GM23248 (cell line): ENCODE measurements at regions not wholly inside any gene's neighbourhood (a gene's known extent, or its start where the extent isn't known, plus 50 kb on each side); places are given as distances from the start of the nearest gene placed in this dataset.

ENCODE experiments used
- DNase-seq: peaks from one replicate; pipeline ENCODE4 v3.0.0-alpha.2; 2015
- H2AFZ ChIP-seq: fragments of 200-600 bp; sonication (generic); 2 replicates; pipeline ENCODE4 v1.6.1; 2016; ENCODE audit warnings: antibody characterized with exemption
- H3F3A ChIP-seq: fragments of 200-600 bp; sonication (generic); 2 replicates; pipeline ENCODE4 v1.6.1; 2016; ENCODE audit warnings: mild to moderate bottlenecking, antibody characterized with exemption, mixed run types; ENCODE audit not compliant: insufficient read depth
- H3K27ac ChIP-seq: fragments of 200-600 bp; sonication (generic); 2 replicates; pipeline ENCODE4 v1.5.1; 2016; ENCODE audit warnings: mild to moderate bottlenecking
- H3K27me3 ChIP-seq: fragments of 200-600 bp; sonication (generic); replicated peaks from 2 replicates; pipeline ENCODE4 v1.6.1; 2016; ENCODE audit warnings: mild to moderate bottlenecking; ENCODE audit not compliant: insufficient read depth
- H3K36me3 ChIP-seq: fragments of 200-600 bp; sonication (generic); 2 replicates; pipeline ENCODE4 v1.6.1; 2016; ENCODE audit warnings: low read depth, mild to moderate bottlenecking
- H3K4me1 ChIP-seq: fragments of 200-600 bp; sonication (generic); 2 replicates; pipeline ENCODE4 v1.6.1; 2016; ENCODE audit warnings: mild to moderate bottlenecking; ENCODE audit not compliant: insufficient read depth
- H3K4me2 ChIP-seq: fragments of 200-600 bp; sonication (generic); one replicate; pipeline ENCODE4 v1.6.1; 2016; ENCODE audit warnings: mild to moderate bottlenecking; ENCODE audit not compliant: unreplicated experiment
- H3K4me3 ChIP-seq: fragments of 200-600 bp; sonication (generic); 2 replicates; pipeline ENCODE4 v1.5.1; 2016; ENCODE audit warnings: mild to moderate bottlenecking
- H3K79me2 ChIP-seq: fragments of 200-600 bp; sonication (generic); 2 replicates; pipeline ENCODE4 v1.6.1; 2016; ENCODE audit warnings: mild to moderate bottlenecking; ENCODE audit not compliant: insufficient read depth
- H3K9ac ChIP-seq: fragments of 200-600 bp; sonication (generic); 2 replicates; pipeline ENCODE4 v1.6.1; 2016; ENCODE audit warnings: mild to moderate bottlenecking
- H3K9me2 ChIP-seq: fragments of 200-600 bp; sonication (generic); 2 replicates; pipeline ENCODE4 v1.6.1; 2016; ENCODE audit warnings: mixed run types, mild to moderate bottlenecking, moderate library complexity; ENCODE audit not compliant: insufficient read depth
- H3K9me3 ChIP-seq: fragments of 200-600 bp; sonication (generic); one replicate; pipeline ENCODE4 v1.6.1; 2017; ENCODE audit warnings: low read depth
- H4K20me1 ChIP-seq: fragments of 200-600 bp; sonication (generic); 2 replicates; pipeline ENCODE4 v1.6.0; 2016; ENCODE audit not compliant: insufficient read depth
- EZH2 ChIP-seq: fragments of 200-600 bp; sonication (generic); IDR thresholded peaks from 2 replicates; pipeline ENCODE4 v1.6.1; 2018; ENCODE audit warnings: antibody characterized with exemption, mild to moderate bottlenecking; ENCODE audit not compliant: insufficient read depth, poor library complexity, severe bottlenecking
- EZH2phosphoT487 ChIP-seq: fragments of 200-600 bp; sonication (generic); IDR thresholded peaks from 2 replicates; pipeline ENCODE4 v1.6.1; 2018; ENCODE audit warnings: antibody characterized with exemption, moderate library complexity, mild to moderate bottlenecking, low read depth; ENCODE audit not compliant: insufficient read depth
- WGBS, 2 experiments: methylation state at CpG; one replicate each; pipeline ENCODE4 v1.1.6; 2015 to 2017; ENCODE audit warnings: low lambda C conversion rate in 2 of 2, low coverage in 1 of 2; ENCODE audit errors: missing lambda C conversion rate in 2 of 2; 5-methylcytosine and 5-hydroxymethylcytosine counted together
- in situ Hi-C: fragments of 300-500 bp; cut with MboI; formaldehyde crosslinking; loops from 2 replicates; pipeline ENCODE4 v1.15.0; 2020

- Histone ChIP-seq H3K4me3 (no peak overlapping the region), H3K9ac (no peak overlapping the region), H2AFZ (no peak overlapping the region), H3K27me3 (peaks cover 13% of the 10 kb centered on the region; the same call in 1 of the 2 replicates), H3K27ac (no peak overlapping the region), H3K79me2 (no peaks in the 10 kb centered on the region), H3K4me1 (peaks cover 10% of the 10 kb centered on the region), H3K4me2 (no peak overlapping the region), H3F3A (no peaks in the 10 kb centered on the region; the same call in 1 of the 2 replicates), H3K9me3 (no peaks in the 10 kb centered on the region), H3K36me3 (no peaks in the 10 kb centered on the region), H3K9me2 (no peaks in the 10 kb centered on the region), H4K20me1 (no peaks in the 10 kb centered on the region)
- 83 to 86% methylated on average over 4 of the region's 4 CpGs for WGBS, 2 experiments
- in situ Hi-C loops: no loop called here
- TF ChIP-seq EZH2 (no peak), EZH2phosphoT487 (no peak)
- no peak for DNase-seq
Measured at GRCh38 chr3:72657666-72658065, 190.6 kb downstream of the SHQ1 start.

- TF ChIP-seq EZH2phosphoT487: no peak
- no peak for TF ChIP-seq EZH2
Measured at GRCh38 chr3:72655723-72656122, 192.5 kb downstream of the SHQ1 start.

GRCh38 chr3:72655131-72655551 is 193.1 kb downstream of the SHQ1 start:
- 14 to 16% methylated on average over 26 of the region's 26 CpGs for WGBS, 2 experiments
- Histone ChIP-seq H2AFZ (peak overlapping the region; percentile 26; the same call in 1 of the 2 replicates), H3K4me1 (peaks cover 2% of the 10 kb centered on the region; the same call in 1 of the 2 replicates), H3K27ac (no peak overlapping the region), H3K4me2 (peak overlapping the region; percentile 51), H3K79me2 (no peaks in the 10 kb centered on the region), H3K27me3 (peaks cover 13% of the 10 kb centered on the region; the same call in 1 of the 2 replicates), H4K20me1 (no peaks in the 10 kb centered on the region), H3F3A (no peaks in the 10 kb centered on the region), H3K4me3 (0 out of 2 replicates have a peak overlapping the region, but pooled peaks have one; percentile 26), H3K9me3 (no peaks in the 10 kb centered on the region), H3K9me2 (no peaks in the 10 kb centered on the region), H3K9ac (no peak overlapping the region), H3K36me3 (no peaks in the 10 kb centered on the region)
- no peak for TF ChIP-seq EZH2
- no peak for TF ChIP-seq EZH2phosphoT487
- in situ Hi-C loops: no loop called here
- peak; percentile 26 for DNase-seq

More at GRCh38 chr3:72655723-72656122, 192.5 kb downstream of the SHQ1 start:
- H3K79me2 ChIP-seq: no peaks in the 10 kb centered on the region
- no peak overlapping the region for H3K4me3 ChIP-seq
- no peak overlapping the region for H2AFZ ChIP-seq
- no peak for DNase-seq
- peaks cover 13% of the 10 kb centered on the region; the same call in 1 of the 2 replicates for H3K27me3 ChIP-seq
- H3K36me3 ChIP-seq: no peaks in the 10 kb centered on the region
- no peaks in the 10 kb centered on the region for H3K9me2 ChIP-seq
- no peaks in the 10 kb centered on the region for H3K9me3 ChIP-seq
- H3K4me1 ChIP-seq: peaks cover 8% of the 10 kb centered on the region
- no peaks in the 10 kb centered on the region for H4K20me1 ChIP-seq
- H3K4me2 ChIP-seq: no peak overlapping the region
- H3K27ac ChIP-seq: no peak overlapping the region
- H3K9ac ChIP-seq: no peak overlapping the region
- 60 to 72% methylated on average over 6 of the region's 6 CpGs for WGBS, 2 experiments
- H3F3A ChIP-seq: no peaks in the 10 kb centered on the region; the same call in 1 of the 2 replicates
- in situ Hi-C loops: no loop called here

GRCh38 chr3:72652395-72652794 is 195.8 kb downstream of the SHQ1 start:
- no peak for DNase-seq
- Histone ChIP-seq H3K27ac (no peak overlapping the region), H2AFZ (no peak overlapping the region), H3K27me3 (peaks cover 13% of the 10 kb centered on the region; the same call in 1 of the 2 replicates), H3K9me3 (no peaks in the 10 kb centered on the region), H3K79me2 (no peaks in the 10 kb centered on the region), H3K4me2 (no peak overlapping the region), H3F3A (no peaks in the 10 kb centered on the region), H4K20me1 (no peaks in the 10 kb centered on the region), H3K4me1 (no peaks in the 10 kb centered on the region), H3K36me3 (no peaks in the 10 kb centered on the region), H3K4me3 (no peak overlapping the region), H3K9ac (no peak overlapping the region), H3K9me2 (no peaks in the 10 kb centered on the region)
- TF ChIP-seq EZH2 (no peak), EZH2phosphoT487 (no peak)
- in situ Hi-C loops: no loop called here
- WGBS, 2 experiments: 61 to 63% methylated on average over 4 of the region's 4 CpGs

GRCh38 chr3:72651498-72651897 is 196.7 kb downstream of the SHQ1 start:
- no peak overlapping the region for H2AFZ ChIP-seq
- H3K36me3 ChIP-seq: no peaks in the 10 kb centered on the region
- DNase-seq: no peak
- no peaks in the 10 kb centered on the region for H3K9me2 ChIP-seq
- no peaks in the 10 kb centered on the region for H3K9me3 ChIP-seq
- H3K4me2 ChIP-seq: no peak overlapping the region
- no peak overlapping the region for H3K9ac ChIP-seq
- H4K20me1 ChIP-seq: no peaks in the 10 kb centered on the region
- WGBS, 2 experiments: 42 to 59% methylated on average over 2 of the region's 2 CpGs
- no peak for TF ChIP-seq EZH2
- TF ChIP-seq EZH2phosphoT487: no peak
- H3F3A ChIP-seq: no peaks in the 10 kb centered on the region
- peaks cover 16% of the 10 kb centered on the region; the same call in 1 of the 2 replicates for H3K27me3 ChIP-seq
- in situ Hi-C loops: no loop called here
- H3K79me2 ChIP-seq: no peaks in the 10 kb centered on the region
- H3K27ac ChIP-seq: no peak overlapping the region
- H3K4me1 ChIP-seq: no peaks in the 10 kb centered on the region
- H3K4me3 ChIP-seq: no peak overlapping the region
